Mucosa of stomach (tissue), 1 donor: ENCODE measurements at regions not wholly inside any gene's neighbourhood (a gene's known extent, or its start where the extent isn't known, plus 50 kb on each side); places are given as distances from the start of the nearest gene placed in this dataset.
"Not testable (repeated sequence)": the region's sequence is repeated elsewhere in the genome, so short reads cannot be mapped to it uniquely, and the experiment has no call there.

Experiments
- H3K27me3 ChIP-seq: one replicate; pipeline ENCODE4 v1.7.0; 2013; ENCODE audit warnings: mild to moderate bottlenecking, low read length; ENCODE audit not compliant: control insufficient read depth, insufficient read depth
- H3K36me3 ChIP-seq: one replicate; pipeline ENCODE4 v1.7.0; 2013; ENCODE audit warnings: low read length; ENCODE audit not compliant: control insufficient read depth, insufficient read depth
- H3K4me1 ChIP-seq: one replicate; pipeline ENCODE4 v1.7.0; 2013; ENCODE audit warnings: mild to moderate bottlenecking, low read length; ENCODE audit not compliant: control insufficient read depth, insufficient read depth
- H3K4me3 ChIP-seq: one replicate; pipeline ENCODE4 v1.7.0; 2013; ENCODE audit warnings: low read length
- H3K9ac ChIP-seq: one replicate; pipeline ENCODE4 v1.7.0; 2013; ENCODE audit warnings: mild to moderate bottlenecking, low read length, moderate library complexity
- H3K9me3 ChIP-seq: one replicate; pipeline ENCODE4 v1.7.0; 2013; ENCODE audit warnings: mild to moderate bottlenecking, low read length, moderate library complexity; ENCODE audit not compliant: control insufficient read depth
- donor health status: Pancreatic carcinoma.

DNA sequence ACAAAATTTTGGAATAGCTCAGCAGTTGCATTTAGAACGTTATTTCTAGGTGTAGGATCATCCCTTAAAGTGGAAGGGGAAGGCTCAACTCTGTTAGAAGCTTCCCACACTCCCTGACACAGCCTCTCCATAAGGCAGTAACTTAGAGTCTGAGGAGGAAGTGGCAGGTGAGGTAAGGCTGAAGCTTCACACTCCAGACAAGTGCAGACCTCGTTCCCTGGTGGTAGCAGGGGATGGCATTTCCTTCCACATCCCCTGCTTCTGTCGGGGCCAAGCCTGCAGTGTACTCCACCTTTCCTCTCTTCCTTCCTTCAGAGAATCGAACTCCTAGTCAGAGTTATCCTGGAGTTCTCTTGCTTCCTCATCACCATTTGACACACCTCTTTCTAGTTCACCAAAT, 224.7 kb downstream of the CYRIA start:
- no peaks in the 10 kb centered on the region for H3K4me1 ChIP-seq
- H3K27me3 ChIP-seq = no peaks in the 10 kb centered on the region
- no peak overlapping the region for H3K4me3 ChIP-seq
- H3K36me3 ChIP-seq = no peaks in the 10 kb centered on the region
- H3K9me3 ChIP-seq = no peaks in the 10 kb centered on the region
- H3K9ac ChIP-seq = no peak overlapping the region

DNA sequence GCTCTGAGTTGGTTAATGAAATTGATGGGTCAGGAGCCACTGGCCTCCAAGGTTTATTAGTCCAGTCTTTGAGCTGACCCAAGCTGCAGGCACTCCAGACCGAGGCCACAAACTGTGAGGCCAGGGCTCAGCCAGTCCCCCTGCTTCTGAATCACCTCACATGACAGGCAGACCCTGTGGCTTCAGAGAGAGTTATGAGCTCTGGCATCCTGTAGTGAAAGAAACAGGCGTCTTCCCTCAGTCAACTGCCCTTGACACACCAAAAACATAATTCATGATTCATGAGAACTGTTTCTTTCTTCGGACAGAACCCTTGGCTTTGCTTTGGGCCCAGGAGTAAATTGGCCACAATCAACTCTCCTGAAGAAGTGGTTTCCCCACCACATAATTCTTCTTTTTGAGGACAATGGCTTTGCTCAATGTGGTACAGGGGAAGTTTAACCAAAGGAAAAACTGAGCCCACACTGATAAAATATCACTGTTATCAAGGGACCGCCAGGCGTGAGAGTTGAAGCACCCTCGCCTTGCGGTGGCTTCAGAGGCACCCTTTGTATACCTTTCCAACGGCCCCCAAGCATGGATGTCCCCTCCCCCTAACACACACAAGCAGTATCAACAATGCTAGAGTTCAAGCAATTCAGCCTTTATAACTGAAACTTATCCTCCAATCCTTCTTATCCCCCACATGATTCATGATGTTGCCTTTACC, 226.9 kb downstream of the CYRIA start:
- Histone ChIP-seq H3K9me3 (no peaks in the 10 kb centered on the region), H3K36me3 (no peaks in the 10 kb centered on the region), H3K4me3 (no peak overlapping the region), H3K4me1 (no peaks in the 10 kb centered on the region), H3K9ac (no peak overlapping the region), H3K27me3 (no peaks in the 10 kb centered on the region)

DNA sequence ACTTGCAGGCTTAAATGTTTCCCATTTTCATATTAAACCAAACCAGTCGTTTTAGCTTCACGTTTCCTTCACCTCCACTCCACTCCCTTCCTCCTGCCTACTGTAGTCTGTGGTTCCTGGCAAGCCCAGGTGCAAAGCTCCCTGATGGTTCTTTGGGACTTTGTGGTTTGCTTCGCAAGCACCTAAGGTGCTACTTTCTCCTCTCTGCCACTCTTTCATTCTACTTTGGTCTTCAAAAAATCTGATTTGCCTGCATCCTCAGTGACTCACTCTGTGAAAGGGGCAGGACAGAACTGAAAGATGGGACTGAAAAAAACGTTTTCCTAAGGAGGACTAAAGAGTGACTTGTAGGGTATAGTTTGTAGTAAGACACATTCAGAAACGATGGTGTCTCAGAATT, 228.4 kb downstream of the CYRIA start:
- Histone ChIP-seq H3K27me3 (no peaks in the 10 kb centered on the region), H3K4me1 (no peaks in the 10 kb centered on the region), H3K36me3 (no peaks in the 10 kb centered on the region), H3K9ac (no peak overlapping the region), H3K9me3 (no peaks in the 10 kb centered on the region), H3K4me3 (no peak overlapping the region)

DNA sequence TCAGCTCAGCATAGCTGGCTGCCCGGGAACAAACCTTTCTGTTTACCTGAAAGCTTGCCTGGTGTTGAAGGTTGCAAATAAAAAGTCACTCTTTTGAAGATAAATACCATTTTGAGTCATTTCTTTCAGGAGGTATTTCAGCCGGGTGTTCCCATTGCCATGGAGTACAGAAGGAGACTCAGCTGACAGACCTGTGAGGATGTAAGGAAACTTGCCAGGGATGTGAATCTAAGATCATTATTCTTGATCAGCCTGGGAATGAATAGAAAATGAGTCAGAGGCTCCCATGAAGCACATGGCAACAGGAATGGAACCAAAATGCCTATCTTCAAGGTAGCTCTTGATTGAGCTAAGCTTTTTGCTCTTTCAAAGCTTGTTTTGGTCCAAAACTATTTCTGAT, 231.2 kb downstream of the CYRIA start:
- Histone ChIP-seq H3K9me3 (no peaks in the 10 kb centered on the region), H3K36me3 (no peaks in the 10 kb centered on the region), H3K9ac (no peak overlapping the region)

DNA sequence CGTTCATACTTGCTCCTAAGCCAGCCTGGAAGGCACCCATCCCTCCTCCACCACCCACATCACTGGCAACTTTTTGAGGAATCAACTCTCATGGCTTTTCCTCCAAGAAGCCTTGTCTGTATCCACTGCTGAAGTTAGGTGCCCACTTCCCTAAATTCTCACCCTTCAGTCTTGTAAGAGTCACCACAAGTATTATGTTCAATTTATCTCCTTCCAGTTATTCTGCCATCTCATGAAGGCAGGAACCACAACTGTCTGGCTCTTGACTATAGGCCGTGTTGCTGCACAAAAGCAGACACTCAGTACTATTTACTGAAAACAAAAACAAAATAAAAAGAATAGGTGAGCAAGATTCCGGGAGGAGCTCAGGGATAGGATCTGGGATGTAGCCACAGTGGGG, 234.8 kb downstream of the CYRIA start:
- H3K27me3 ChIP-seq = no peaks in the 10 kb centered on the region
- H3K4me1 ChIP-seq = peaks cover 35% of the 10 kb centered on the region
- no peaks in the 10 kb centered on the region for H3K9me3 ChIP-seq
- no peak overlapping the region for H3K4me3 ChIP-seq
- H3K36me3 ChIP-seq = no peaks in the 10 kb centered on the region
- no peak overlapping the region for H3K9ac ChIP-seq

More for the DNA sequence above, 231.2 kb downstream of the CYRIA start:
- Histone ChIP-seq H3K4me3 (no peak overlapping the region), H3K4me1 (peaks cover 4% of the 10 kb centered on the region), H3K27me3 (no peaks in the 10 kb centered on the region)

DNA sequence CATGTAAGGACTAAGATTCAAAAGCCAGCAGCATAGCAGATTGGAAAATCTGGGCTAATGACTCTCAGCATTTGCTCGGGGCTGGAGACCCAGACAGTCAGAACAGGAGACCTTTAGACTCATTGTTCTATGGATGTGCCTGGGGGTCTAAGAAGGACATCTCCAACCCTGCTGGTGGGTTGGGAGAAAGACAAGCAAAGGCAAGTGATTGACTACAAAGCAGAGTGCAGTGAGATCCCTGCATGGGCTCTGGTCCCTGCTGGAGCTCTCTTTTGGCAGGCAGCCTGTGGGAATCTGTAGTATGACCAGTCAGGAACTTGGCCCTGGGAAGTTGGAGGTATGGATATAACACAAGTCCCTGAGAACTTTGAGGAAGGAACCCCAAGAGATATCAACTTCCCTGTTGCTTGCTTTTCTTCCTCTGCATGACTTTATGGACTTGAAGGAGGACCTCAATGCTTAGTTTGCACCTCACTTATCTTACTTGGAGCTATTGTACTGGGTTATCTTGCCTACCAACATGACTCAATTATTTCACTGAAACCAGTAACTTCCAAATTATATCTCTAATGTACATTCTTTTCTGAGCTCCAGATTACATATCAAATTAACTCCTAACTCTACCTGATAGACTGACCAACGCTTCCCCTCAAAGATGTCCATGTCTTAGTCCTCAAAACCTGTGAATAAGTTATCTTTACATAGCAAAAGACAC, 236.0 kb downstream of the CYRIA start:
- no peaks in the 10 kb centered on the region for H3K36me3 ChIP-seq
- H3K9me3 ChIP-seq = no peaks in the 10 kb centered on the region
- peaks cover 40% of the 10 kb centered on the region for H3K4me1 ChIP-seq
- no peaks in the 10 kb centered on the region for H3K27me3 ChIP-seq
- H3K4me3 ChIP-seq = no peak overlapping the region
- H3K9ac ChIP-seq = no peak overlapping the region

DNA sequence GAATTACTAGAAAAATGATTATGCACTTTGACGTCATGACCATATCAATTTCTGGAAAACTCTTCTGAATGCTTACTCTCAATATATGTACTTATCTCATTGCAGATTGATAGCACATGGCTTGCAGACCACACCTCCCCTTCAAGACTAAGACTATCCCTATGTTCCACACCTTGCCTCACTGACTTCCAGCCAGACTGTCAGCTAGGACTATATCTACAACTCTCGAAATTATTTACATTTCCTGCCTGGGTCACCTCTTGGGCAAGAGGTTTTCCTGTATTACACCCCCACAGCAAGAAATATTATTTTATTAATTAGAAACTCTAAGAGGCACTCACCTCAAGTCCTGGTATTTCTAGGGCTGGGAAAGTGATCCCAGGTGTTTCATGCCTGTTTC, 236.6 kb downstream of the CYRIA start:
- no peaks in the 10 kb centered on the region for H3K36me3 ChIP-seq
- peaks cover 42% of the 10 kb centered on the region for H3K4me1 ChIP-seq
- no peaks in the 10 kb centered on the region for H3K9me3 ChIP-seq
- H3K9ac ChIP-seq = no peak overlapping the region
- no peaks in the 10 kb centered on the region for H3K27me3 ChIP-seq
- H3K4me3 ChIP-seq = no peak overlapping the region

DNA sequence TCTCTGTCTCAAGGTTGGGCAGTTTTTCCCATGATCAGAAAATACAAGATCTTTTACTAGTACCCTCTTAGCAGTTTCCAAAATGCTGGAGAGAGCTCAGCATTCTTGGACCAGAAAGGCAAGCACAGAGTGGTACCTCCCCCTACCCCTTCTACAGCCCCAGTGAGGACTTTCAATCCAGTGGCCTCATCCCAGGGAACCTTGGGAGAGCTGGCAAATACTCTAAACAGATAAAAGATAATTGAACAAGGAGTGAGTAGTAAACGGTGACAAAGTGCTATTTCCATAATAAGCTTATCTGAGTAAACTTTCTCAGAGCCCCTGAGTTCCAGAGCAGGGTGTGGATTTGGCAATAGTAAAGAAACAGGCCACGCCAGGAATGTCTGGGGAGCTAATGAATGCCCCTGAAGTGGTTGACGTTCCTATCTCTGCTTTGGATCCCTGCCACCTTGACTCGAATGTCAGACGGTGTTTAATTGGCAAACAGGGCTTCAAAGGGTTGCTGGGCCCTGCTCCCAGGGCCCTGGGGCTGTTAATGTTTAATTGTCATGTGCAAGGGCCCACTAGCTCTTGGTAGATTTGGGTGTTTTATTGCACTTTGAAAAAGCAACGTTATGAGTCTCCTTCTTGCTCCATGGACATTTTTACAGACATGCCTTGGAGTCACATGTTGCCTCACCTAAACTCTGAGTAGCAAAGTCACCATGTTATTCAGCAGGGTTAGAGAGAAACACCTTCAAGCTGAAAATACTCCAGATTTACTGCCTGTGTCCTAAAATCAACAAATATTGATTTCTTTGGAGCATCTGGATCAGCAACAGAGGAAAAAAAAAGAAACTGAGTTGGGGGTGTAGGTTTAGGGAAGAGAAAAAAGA, 239.9 kb downstream of the CYRIA start:
- peaks cover 43% of the 10 kb centered on the region for H3K4me1 ChIP-seq
- H3K27me3 ChIP-seq = no peaks in the 10 kb centered on the region
- H3K9me3 ChIP-seq = no peaks in the 10 kb centered on the region
- H3K4me3 ChIP-seq = no peak overlapping the region
- H3K36me3 ChIP-seq = no peaks in the 10 kb centered on the region
- no peak overlapping the region for H3K9ac ChIP-seq

DNA sequence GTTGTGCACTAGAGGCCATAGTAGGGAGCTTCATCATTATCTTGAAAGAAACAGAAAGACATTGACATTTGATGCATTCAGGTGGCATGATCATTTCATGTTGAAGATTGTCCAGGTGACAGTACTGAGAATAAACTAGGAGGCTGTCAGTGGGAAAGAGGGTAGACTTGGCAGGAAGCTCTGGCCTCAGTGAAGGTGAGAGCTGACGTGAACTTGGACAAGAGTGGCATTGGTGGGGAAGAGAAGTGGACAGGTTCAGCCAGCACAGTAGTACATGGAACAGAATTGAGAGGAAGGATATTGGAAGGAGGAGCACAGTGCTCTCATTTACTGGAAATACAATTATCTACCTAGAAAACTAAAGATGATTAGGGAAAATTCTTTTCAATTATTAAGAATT, 245.2 kb downstream of the CYRIA start:
- no peak overlapping the region for H3K9ac ChIP-seq
- H3K4me3 ChIP-seq = no peak overlapping the region
- H3K9me3 ChIP-seq = no peaks in the 10 kb centered on the region
- no peaks in the 10 kb centered on the region for H3K36me3 ChIP-seq
- H3K4me1 ChIP-seq = peaks cover 4% of the 10 kb centered on the region
- H3K27me3 ChIP-seq = no peaks in the 10 kb centered on the region

DNA sequence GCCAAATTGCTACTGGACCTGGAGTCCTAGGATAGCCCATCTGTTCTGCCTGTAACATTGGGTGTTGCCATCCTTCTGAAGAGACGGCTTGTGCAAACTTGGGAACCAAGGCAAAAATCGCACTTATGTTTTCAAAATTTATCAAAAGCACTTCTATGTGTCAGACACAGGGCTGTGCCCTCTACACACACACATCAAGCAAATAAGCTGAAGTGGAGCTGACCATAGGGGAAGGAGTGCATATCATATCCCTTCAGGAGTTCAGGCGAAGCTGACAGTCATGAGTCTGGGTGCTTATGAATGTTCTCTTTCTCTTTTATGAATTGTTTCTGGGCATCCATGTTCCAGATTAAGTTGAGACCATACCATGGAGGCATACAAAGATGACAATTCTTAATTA, 247.9 kb downstream of the CYRIA start:
- Histone ChIP-seq H3K9me3 (peaks cover 3% of the 10 kb centered on the region), H3K27me3 (no peaks in the 10 kb centered on the region), H3K4me3 (no peak overlapping the region), H3K9ac (no peak overlapping the region), H3K36me3 (no peaks in the 10 kb centered on the region), H3K4me1 (no peaks in the 10 kb centered on the region)

DNA sequence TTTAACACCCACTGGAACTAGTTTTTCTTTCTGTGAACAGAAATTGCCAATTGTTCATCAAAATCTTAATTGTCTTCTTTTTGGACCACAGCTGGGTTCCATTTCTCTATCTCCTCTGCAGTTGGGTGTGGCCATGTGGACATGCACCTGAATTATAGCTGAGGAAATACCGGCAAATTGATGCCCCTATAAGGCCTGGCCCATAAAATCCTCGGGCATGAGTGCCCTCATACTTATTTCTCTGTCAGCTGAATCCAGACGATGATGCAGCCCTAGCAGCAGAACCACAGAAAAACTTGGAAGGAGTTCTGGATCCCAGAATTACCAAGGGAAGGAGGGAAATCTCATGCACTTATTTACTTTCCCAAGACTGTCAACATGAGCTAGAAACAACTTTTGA, 249.0 kb downstream of the CYRIA start:
- Histone ChIP-seq H3K9me3 (peaks cover 3% of the 10 kb centered on the region), H3K27me3 (no peaks in the 10 kb centered on the region)

DNA sequence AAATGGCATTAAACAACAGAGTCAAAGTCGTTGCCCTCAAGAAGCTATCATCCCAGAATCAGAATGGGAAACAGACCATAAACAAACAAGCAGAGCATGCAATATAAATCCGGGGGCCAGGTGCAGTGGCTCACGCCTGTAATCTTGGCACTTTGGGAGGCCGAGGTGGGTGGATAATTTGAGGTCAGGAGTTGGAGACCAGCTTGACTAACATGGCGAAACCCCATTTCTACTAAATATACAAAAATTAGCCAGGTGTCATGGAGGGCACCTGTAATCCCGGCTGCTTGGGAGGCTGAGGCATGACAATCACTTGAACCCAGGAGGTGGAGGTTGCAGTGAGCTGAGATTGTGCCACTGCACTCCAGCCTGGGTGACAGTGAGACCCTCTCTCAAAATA, 249.8 kb downstream of the CYRIA start:
- not testable (repeated sequence) for H3K9ac ChIP-seq

More for the DNA sequence above, 249.0 kb downstream of the CYRIA start:
- H3K4me1 ChIP-seq = no peaks in the 10 kb centered on the region
- H3K4me3 ChIP-seq = no peak overlapping the region
- H3K9ac ChIP-seq = no peak overlapping the region
- no peaks in the 10 kb centered on the region for H3K36me3 ChIP-seq

More for the DNA sequence above, 249.8 kb downstream of the CYRIA start:
- not testable (repeated sequence) for H3K4me1 ChIP-seq, H3K36me3 ChIP-seq, H3K9me3 ChIP-seq, H3K27me3 ChIP-seq, H3K4me3 ChIP-seq
